Neural crest cell (in vitro differentiated cells): ENCODE measurements at regions not wholly inside any gene's neighbourhood (a gene's known extent, or its start where the extent isn't known, plus 50 kb on each side); places are given as distances from the start of the nearest gene placed in this dataset.

ENCODE experiments used
- DNase-seq: peaks from one replicate; pipeline ENCODE4 v3.0.0; 2021; ENCODE audit warnings: low read depth, mixed read lengths, low spot score
- H3K27ac Mint-ChIP-seq: one replicate; pipeline ENCODE4 v1.8.0; 2021; ENCODE audit warnings: mild to moderate bottlenecking, mixed read lengths; ENCODE audit not compliant: unreplicated experiment
- H3K27me3 Mint-ChIP-seq: 2 replicates; pipeline ENCODE4 v1.8.0; 2021; ENCODE audit warnings: low read depth, mild to moderate bottlenecking, mixed read lengths
- H3K36me3 Mint-ChIP-seq: 2 replicates; pipeline ENCODE4 v1.8.0; 2021; ENCODE audit warnings: low read depth, mild to moderate bottlenecking, mixed read lengths
- H3K4me1 Mint-ChIP-seq: 2 replicates; pipeline ENCODE4 v1.8.0; 2021; ENCODE audit warnings: mixed read lengths
- H3K4me3 Mint-ChIP-seq: one replicate; pipeline ENCODE4 v1.8.0; 2021; ENCODE audit warnings: mild to moderate bottlenecking, mixed read lengths
- H3K9me3 Mint-ChIP-seq: 2 replicates; pipeline ENCODE4 v1.8.0; 2021; ENCODE audit warnings: mixed read lengths
- CTCF ChIP-seq: fragments of 200-600 bp; sonication (generic); conservative IDR thresholded peaks from 2 replicates; pipeline ENCODE4 v1.5.0; 2021; ENCODE audit warnings: antibody characterized with exemption, mild to moderate bottlenecking

DNA sequence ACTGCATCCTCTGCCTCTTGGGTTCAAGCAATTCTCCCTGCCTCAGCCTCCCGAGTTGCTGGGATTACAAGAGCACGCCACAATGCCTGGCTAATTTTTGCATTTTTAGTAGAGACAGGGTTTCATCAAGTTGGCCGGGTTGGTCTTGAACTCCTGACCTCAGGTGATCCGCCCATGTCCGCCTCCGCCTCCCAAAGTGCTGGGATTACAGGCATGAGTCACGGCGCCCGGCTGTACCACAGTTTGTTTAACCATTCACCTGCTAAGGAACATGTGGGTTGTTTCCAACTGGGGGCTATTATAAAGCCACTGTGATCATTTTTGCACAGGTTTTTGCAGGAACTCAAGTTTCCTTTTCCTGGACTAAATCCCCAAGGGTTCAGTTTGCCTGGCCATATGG is 123.2 kb upstream of the RAP2B start:
- Mint-ChIP-seq H3K4me3 (no peak overlapping the region), H3K4me1 (peaks cover 4% of the 10 kb centered on the region), H3K36me3 (no peaks in the 10 kb centered on the region), H3K9me3 (no peaks in the 10 kb centered on the region), H3K27me3 (no peaks in the 10 kb centered on the region), H3K27ac (no peak overlapping the region)
- no peak for DNase-seq
- TF ChIP-seq CTCF = no peak

GRCh38 chr3:153041181-153041580 is 120.8 kb upstream of the RAP2B start:
- no peak overlapping the region for H3K27ac Mint-ChIP-seq
- DNase-seq = no peak
- no peak for TF ChIP-seq CTCF
- no peaks in the 10 kb centered on the region for H3K9me3 Mint-ChIP-seq
- H3K4me3 Mint-ChIP-seq = no peak overlapping the region
- peaks cover 4% of the 10 kb centered on the region for H3K4me1 Mint-ChIP-seq
- no peaks in the 10 kb centered on the region for H3K27me3 Mint-ChIP-seq
- H3K36me3 Mint-ChIP-seq = no peaks in the 10 kb centered on the region

GRCh38 chr3:153042088-153042487 is 119.9 kb upstream of the RAP2B start:
- H3K4me3 Mint-ChIP-seq = no peak overlapping the region

GRCh38 chr3:153043729-153044328 is 118.2 kb upstream of the RAP2B start:
- TF ChIP-seq CTCF = no peak
- DNase-seq = no peak
- Mint-ChIP-seq H3K36me3 (no peaks in the 10 kb centered on the region), H3K9me3 (no peaks in the 10 kb centered on the region), H3K4me1 (peaks cover 4% of the 10 kb centered on the region), H3K4me3 (no peak overlapping the region), H3K27ac (no peak overlapping the region), H3K27me3 (no peaks in the 10 kb centered on the region)

More at GRCh38 chr3:153042088-153042487, 119.9 kb upstream of the RAP2B start:
- no peaks in the 10 kb centered on the region for H3K27me3 Mint-ChIP-seq
- no peak for DNase-seq
- H3K9me3 Mint-ChIP-seq = no peaks in the 10 kb centered on the region
- H3K36me3 Mint-ChIP-seq = no peaks in the 10 kb centered on the region
- H3K27ac Mint-ChIP-seq = no peak overlapping the region
- peaks cover 4% of the 10 kb centered on the region for H3K4me1 Mint-ChIP-seq
- no peak for TF ChIP-seq CTCF

- Mint-ChIP-seq H3K4me1 (peaks cover 4% of the 10 kb centered on the region), H3K27me3 (no peaks in the 10 kb centered on the region), H3K27ac (no peak overlapping the region), H3K9me3 (no peaks in the 10 kb centered on the region), H3K36me3 (no peaks in the 10 kb centered on the region), H3K4me3 (no peak overlapping the region)
- DNase-seq = no peak
- TF ChIP-seq CTCF = no peak
Measured at GRCh38 chr3:153045150-153045549, 116.9 kb upstream of the RAP2B start.
